ENCODE measurements at regions not wholly inside any gene's neighbourhood (a gene's known extent, or its start where the extent isn't known, plus 50 kb on each side); places are given as distances from the start of the nearest gene placed in this dataset.
A peak's percentile ranks its signal among the peaks of the same experiment; 100 is the strongest.

GRCh38 chr9:73643379-73644013 lies 491.8 kb downstream of the ANXA1 start:
- Histone ChIP-seq H3K27me3 (ENCODE audit: control insufficient read depth, insufficient read depth, low read length) (no peaks in the 10 kb centered on the region), H3K36me3 (ENCODE audit: control insufficient read depth, insufficient read depth, low read length) (no peaks in the 10 kb centered on the region), H3K4me3 (ENCODE audit: low read depth, low read length) (no peak overlapping the region)
- TF ChIP-seq CTCF (IDR thresholded peaks at IDR 0.05; ENCODE audit: insufficient read depth, low read length, poor library complexity, severe bottlenecking) = no peak
- peak; percentile 28 for DNase-seq (ENCODE audit: low read depth)

GRCh38 chr9:73647560-73647959 lies 495.9 kb downstream of the ANXA1 start:
- DNase-seq (ENCODE audit: low read depth) = no peak
- no peak overlapping the region for H3K4me3 ChIP-seq (ENCODE audit: low read depth, low read length)
- H3K36me3 ChIP-seq (ENCODE audit: control insufficient read depth, insufficient read depth, low read length) = no peaks in the 10 kb centered on the region
- no peak for TF ChIP-seq CTCF (IDR thresholded peaks at IDR 0.05; ENCODE audit: insufficient read depth, low read length, poor library complexity, severe bottlenecking)
- no peaks in the 10 kb centered on the region for H3K27me3 ChIP-seq (ENCODE audit: control insufficient read depth, insufficient read depth, low read length)

GRCh38 chr9:73649552-73649951 lies 497.9 kb downstream of the ANXA1 start:
- no peak overlapping the region for H3K4me3 ChIP-seq (ENCODE audit: low read depth, low read length)
- DNase-seq (ENCODE audit: low read depth) = no peak
- no peaks in the 10 kb centered on the region for H3K27me3 ChIP-seq (ENCODE audit: control insufficient read depth, insufficient read depth, low read length)
- TF ChIP-seq CTCF (IDR thresholded peaks at IDR 0.05; ENCODE audit: insufficient read depth, low read length, poor library complexity, severe bottlenecking) = no peak
- H3K36me3 ChIP-seq (ENCODE audit: control insufficient read depth, insufficient read depth, low read length) = no peaks in the 10 kb centered on the region

DNA sequence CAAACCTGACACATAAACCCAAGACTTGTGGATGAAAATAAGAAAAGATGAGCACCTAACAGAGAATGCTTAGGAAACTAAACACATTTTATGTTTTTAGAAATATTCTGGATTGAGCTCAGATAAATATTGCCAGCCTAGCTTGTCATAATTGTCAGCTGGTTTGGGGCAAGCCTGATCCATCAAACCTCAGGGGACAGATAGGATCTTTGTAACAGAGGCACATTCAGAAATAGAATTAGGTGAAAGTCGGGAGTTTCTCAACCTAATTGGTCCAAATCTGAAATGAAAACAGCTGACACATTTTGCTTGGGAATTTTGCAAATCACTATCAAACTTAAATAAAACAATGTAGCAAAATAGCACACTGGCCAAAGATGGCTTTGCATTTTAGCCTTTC lies 503.7 kb downstream of the ANXA1 start:
- Histone ChIP-seq H3K36me3 (ENCODE audit: control insufficient read depth, insufficient read depth, low read length) (no peaks in the 10 kb centered on the region), H3K27me3 (ENCODE audit: control insufficient read depth, insufficient read depth, low read length) (no peaks in the 10 kb centered on the region), H3K4me3 (ENCODE audit: low read depth, low read length) (no peak overlapping the region)
- TF ChIP-seq CTCF (IDR thresholded peaks at IDR 0.05; ENCODE audit: insufficient read depth, low read length, poor library complexity, severe bottlenecking) = no peak
- DNase-seq (ENCODE audit: low read depth) = no peak

DNA sequence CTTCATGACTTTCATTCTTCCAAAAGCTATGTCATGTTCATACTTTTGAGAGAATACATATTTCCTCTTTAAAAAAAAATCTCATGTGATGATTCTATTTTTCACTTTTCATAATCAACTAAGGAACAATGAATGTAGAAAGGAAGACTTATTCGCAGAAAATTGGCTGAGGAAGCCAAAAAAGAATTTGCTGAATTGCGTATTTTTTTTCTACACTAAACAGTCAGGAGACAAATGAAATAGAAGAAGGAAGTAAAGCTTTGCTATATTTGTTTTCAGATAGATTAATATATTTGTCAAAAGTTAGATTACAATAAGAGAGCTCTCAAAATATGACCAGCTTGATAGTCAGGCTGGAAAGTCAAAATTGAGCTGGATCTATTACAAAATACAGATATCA lies 504.2 kb downstream of the ANXA1 start:
- TF ChIP-seq CTCF (IDR thresholded peaks at IDR 0.05; ENCODE audit: insufficient read depth, low read length, poor library complexity, severe bottlenecking) = no peak
- Histone ChIP-seq H3K4me3 (ENCODE audit: low read depth, low read length) (no peak overlapping the region), H3K27me3 (ENCODE audit: control insufficient read depth, insufficient read depth, low read length) (no peaks in the 10 kb centered on the region), H3K36me3 (ENCODE audit: control insufficient read depth, insufficient read depth, low read length) (no peaks in the 10 kb centered on the region)
- DNase-seq (ENCODE audit: low read depth) = no peak

GRCh38 chr9:73665253-73665652 lies 513.6 kb downstream of the ANXA1 start:
- H3K27me3 ChIP-seq (ENCODE audit: control insufficient read depth, insufficient read depth, low read length) = no peaks in the 10 kb centered on the region
- no peak for TF ChIP-seq CTCF (IDR thresholded peaks at IDR 0.05; ENCODE audit: insufficient read depth, low read length, poor library complexity, severe bottlenecking)
- no peak for DNase-seq (ENCODE audit: low read depth)
- no peaks in the 10 kb centered on the region for H3K36me3 ChIP-seq (ENCODE audit: control insufficient read depth, insufficient read depth, low read length)
- no peak overlapping the region for H3K4me3 ChIP-seq (ENCODE audit: low read depth, low read length)

All from kidney epithelial cell (primary cell).